WTC11 (cell line): ENCODE measurements at regions not wholly inside any gene's neighbourhood (a gene's known extent, or its start where the extent isn't known, plus 50 kb on each side); places are given as distances from the start of the nearest gene placed in this dataset.

ENCODE experiments used
- ATAC-seq: fragments of 200-7000 bp; cut with Tn5 transposase; 2 replicates; pipeline ENCODE4 v1.10.0; 2021; ENCODE audit warnings: mild to moderate bottlenecking, moderate library complexity
- CTCF ChIA-PET: fragments of 300-600 bp; sonication (Branson Sonifier 250); formaldehyde crosslinking; loops from one replicate; lab custom pipeline; 2021; ENCODE audit warnings: antibody characterized with exemption; lab: Charles Lee
- POLR2A ChIA-PET: fragments of 350-600 bp; sonication (Branson Sonifier 250); formaldehyde crosslinking; loops from one replicate; lab custom pipeline; 2021; ENCODE audit warnings: antibody characterized with exemption; lab: Charles Lee
- DNase-seq: peaks from one replicate; pipeline ENCODE4 v3.0.0; 2021; ENCODE audit warnings: low spot score
- H3K27ac Mint-ChIP-seq: 2 replicates; pipeline ENCODE4 v1.8.0; 2021; ENCODE audit warnings: mixed read lengths
- H3K27me3 Mint-ChIP-seq: 2 replicates; pipeline ENCODE4 v1.8.0; 2021; ENCODE audit warnings: low read depth, mild to moderate bottlenecking, moderate library complexity, mixed read lengths
- H3K36me3 Mint-ChIP-seq: 2 replicates; pipeline ENCODE4 v1.8.0; 2021; ENCODE audit warnings: mixed read lengths
- H3K4me1 Mint-ChIP-seq: 2 replicates; pipeline ENCODE4 v1.8.0; 2022; ENCODE audit warnings: mixed read lengths
- H3K4me3 Mint-ChIP-seq: 2 replicates; pipeline ENCODE4 v1.8.0; 2021; ENCODE audit warnings: mild to moderate bottlenecking, moderate library complexity, mixed read lengths
- H3K9me3 Mint-ChIP-seq: 2 replicates; pipeline ENCODE4 v1.8.0; 2021; ENCODE audit warnings: mixed read lengths
- AR ChIP-seq: fragments of 250-450 bp; sonication (Bioruptor Pico); IDR thresholded peaks from 2 replicates; pipeline ENCODE4 v1.9.0; 2021; ENCODE audit warnings: mild to moderate bottlenecking
- CBFB ChIP-seq: sonication (generic); formaldehyde crosslinking; IDR thresholded peaks from 2 replicates; pipeline ENCODE4 v1.8.1; 2022; ENCODE audit warnings: mild to moderate bottlenecking, low read depth, missing genetic modification reagents
- CTCF ChIP-seq: fragments of 200-600 bp; IDR thresholded peaks from 2 replicates; pipeline ENCODE4 v1.8.0; 2022; ENCODE audit warnings: antibody characterized with exemption
- ERG ChIP-seq: fragments of 250-450 bp; sonication (Bioruptor Pico); IDR thresholded peaks from 2 replicates; pipeline ENCODE4 v1.8.0; 2021; ENCODE audit warnings: mild to moderate bottlenecking
- ETV6 ChIP-seq: sonication (generic); formaldehyde crosslinking; IDR thresholded peaks from 2 replicates; pipeline ENCODE4 v1.8.1; 2022; ENCODE audit warnings: mild to moderate bottlenecking, missing genetic modification reagents
- FOXJ3 ChIP-seq: sonication (generic); formaldehyde crosslinking; IDR thresholded peaks from 2 replicates; pipeline ENCODE4 v1.9.0; 2021; ENCODE audit warnings: missing genetic modification reagents, mild to moderate bottlenecking, borderline replicate concordance
- MXD4 ChIP-seq: fragments of 250-450 bp; sonication (Bioruptor Pico); IDR thresholded peaks from 2 replicates; pipeline ENCODE4 v1.8.0; 2021; ENCODE audit warnings: mild to moderate bottlenecking, moderate library complexity, borderline replicate concordance
- NR1H2 ChIP-seq: sonication (generic); formaldehyde crosslinking; IDR thresholded peaks from 2 replicates; pipeline ENCODE4 v1.9.0; 2021; ENCODE audit warnings: mild to moderate bottlenecking, moderate library complexity, missing genetic modification reagents
- PRRX2 ChIP-seq: fragments of 250-450 bp; sonication (Bioruptor Pico); IDR thresholded peaks from 2 replicates; pipeline ENCODE4 v1.8.0; 2021; ENCODE audit warnings: mild to moderate bottlenecking
- SP1 ChIP-seq: sonication (generic); formaldehyde crosslinking; conservative IDR thresholded peaks from 2 replicates; pipeline ENCODE4 v1.8.1; 2022; ENCODE audit warnings: missing genetic modification reagents
- USF1 ChIP-seq: sonication (generic); formaldehyde crosslinking; IDR thresholded peaks from 2 replicates; pipeline ENCODE4 v1.8.0; 2022; ENCODE audit warnings: mild to moderate bottlenecking, missing genetic modification reagents
- ZBTB21 ChIP-seq: sonication (generic); formaldehyde crosslinking; IDR thresholded peaks from 2 replicates; pipeline ENCODE4 v1.8.1; 2023; ENCODE audit warnings: mild to moderate bottlenecking, missing genetic modification reagents, borderline replicate concordance
- ZBTB43 ChIP-seq: sonication (generic); formaldehyde crosslinking; IDR thresholded peaks from 2 replicates; pipeline ENCODE4 v1.8.1; 2023; ENCODE audit warnings: mild to moderate bottlenecking, missing genetic modification reagents
- ZNF425 ChIP-seq: fragments of 250-450 bp; sonication (Bioruptor Pico); conservative IDR thresholded peaks from 2 replicates; pipeline ENCODE4 v1.9.0; 2021; ENCODE audit warnings: mild to moderate bottlenecking
- ZNF671 ChIP-seq: fragments of 250-450 bp; sonication (Bioruptor Pico); IDR thresholded peaks from 2 replicates; pipeline ENCODE4 v1.8.0; 2021; ENCODE audit warnings: mild to moderate bottlenecking
- ZSCAN18 ChIP-seq: fragments of 250-450 bp; sonication (Bioruptor Pico); IDR thresholded peaks from 2 replicates; pipeline ENCODE4 v2.1.2; 2022; ENCODE audit warnings: mild to moderate bottlenecking, moderate library complexity

GRCh38 chr12:90679674-90680073 lies 275.3 kb downstream of the CCER1 start:
- H3K9me3 Mint-ChIP-seq, result no peaks in the 10 kb centered on the region
- no peak overlapping the region for H3K4me3 Mint-ChIP-seq
- DNase-seq (no peak), ATAC-seq (no peak)
- H3K27ac Mint-ChIP-seq, result no peak overlapping the region
- H3K27me3 Mint-ChIP-seq, result no peaks in the 10 kb centered on the region
- ChIA-PET POLR2A (no interaction called here), CTCF (no interaction called here)
- no peak for TF ChIP-seq ZBTB43 (CRISPR knock-in tag)
- TF ChIP-seq FOXJ3 (CRISPR knock-in tag), result no peak
- TF ChIP-seq AR (CRISPR knock-in tag), result no peak
- no peak for TF ChIP-seq ETV6 (CRISPR knock-in tag)
- TF ChIP-seq PRRX2 (CRISPR knock-in tag), result no peak
- no peak for TF ChIP-seq ERG (CRISPR knock-in tag)
- no peak for TF ChIP-seq ZNF425 (CRISPR knock-in tag)
- TF ChIP-seq ZNF671 (CRISPR knock-in tag), result no peak
- TF ChIP-seq ZSCAN18 (CRISPR knock-in tag), result no peak
- no peak for TF ChIP-seq SP1 (CRISPR knock-in tag)
- TF ChIP-seq ZBTB21 (CRISPR knock-in tag), result no peak
- no peak for TF ChIP-seq CTCF
- H3K4me1 Mint-ChIP-seq, result no peaks in the 10 kb centered on the region; the same call in 1 of the 2 replicates
- no peaks in the 10 kb centered on the region for H3K36me3 Mint-ChIP-seq

GRCh38 chr12:90677552-90677951 lies 277.4 kb downstream of the CCER1 start:
- no peaks in the 10 kb centered on the region for H3K36me3 Mint-ChIP-seq
- H3K4me1 Mint-ChIP-seq, result no peaks in the 10 kb centered on the region; the same call in 1 of the 2 replicates
- ChIA-PET POLR2A (no interaction called here), CTCF (no interaction called here)
- H3K4me3 Mint-ChIP-seq, result no peak overlapping the region
- no peak for ATAC-seq
- DNase-seq, result no peak
- H3K9me3 Mint-ChIP-seq, result no peaks in the 10 kb centered on the region
- no peak overlapping the region for H3K27ac Mint-ChIP-seq
- no peaks in the 10 kb centered on the region for H3K27me3 Mint-ChIP-seq
- TF ChIP-seq USF1 (CRISPR knock-in tag), result no peak
- TF ChIP-seq CBFB (CRISPR knock-in tag), result no peak
- TF ChIP-seq MXD4 (CRISPR knock-in tag), result no peak
- no peak for TF ChIP-seq NR1H2 (CRISPR knock-in tag)
- no peak for TF ChIP-seq ZBTB21 (CRISPR knock-in tag)
